HG03060 (cell line): ENCODE measurements at regions not wholly inside any gene's neighbourhood (a gene's known extent, or its start where the extent isn't known, plus 50 kb on each side); places are given as distances from the start of the nearest gene placed in this dataset.
"Not testable (repeated sequence)": the region's sequence is repeated elsewhere in the genome, so short reads cannot be mapped to it uniquely, and the experiment has no call there.

ENCODE experiments used
- ATAC-seq: cut with Tn5 transposase; IDR thresholded peaks from one replicate; pipeline ENCODE4 v1.9.1; 2021; ENCODE audit warnings: low read depth, moderate number of reproducible peaks; ENCODE audit not compliant: unreplicated experiment

DNA sequence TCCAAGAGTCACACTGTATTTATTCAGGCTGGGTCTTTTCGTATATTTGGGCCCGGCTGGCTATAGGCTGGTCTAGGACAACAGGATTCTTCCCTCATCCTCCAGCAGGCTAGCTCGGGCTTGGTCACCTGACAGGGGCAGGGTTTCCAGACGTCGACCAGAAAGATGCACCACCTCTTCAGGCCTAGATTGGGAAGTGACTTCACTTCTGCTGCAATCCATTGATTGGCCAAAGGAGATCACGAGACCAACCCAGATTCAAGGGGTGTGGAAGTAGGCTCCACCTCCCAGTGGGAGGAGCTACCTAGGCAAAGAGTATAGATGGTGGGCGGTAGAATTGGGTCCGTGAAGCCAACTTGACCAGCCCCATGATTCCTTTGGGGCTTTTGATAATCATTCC, 167.5 kb downstream of the GOSR1 start:
- ATAC-seq = not testable (repeated sequence)

- ATAC-seq = not testable (repeated sequence)
Measured at GRCh38 chr17:30644287-30644686, 167.1 kb downstream of the GOSR1 start.

- not testable (repeated sequence) for ATAC-seq
Measured at GRCh38 chr17:30641428-30641827, 164.2 kb downstream of the GOSR1 start.

DNA sequence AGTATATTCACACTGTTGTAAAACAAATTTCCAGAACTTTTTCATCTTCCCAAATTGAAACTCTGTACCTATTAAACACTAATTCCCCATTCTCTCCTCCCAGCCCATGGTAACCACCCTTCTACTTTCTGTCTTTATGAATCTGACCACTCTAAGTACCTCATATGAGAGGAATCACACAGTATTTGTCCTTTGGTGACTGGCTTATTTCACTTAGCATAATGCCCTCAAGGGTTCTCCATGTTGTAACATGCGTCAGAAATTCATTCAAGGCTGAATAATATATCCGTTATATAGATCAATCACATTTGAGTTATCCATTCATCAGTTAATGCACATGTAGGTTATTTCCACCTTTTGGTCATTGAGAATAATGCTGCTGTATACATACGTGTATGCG, 162.2 kb downstream of the GOSR1 start:
- ATAC-seq = not testable (repeated sequence)

DNA sequence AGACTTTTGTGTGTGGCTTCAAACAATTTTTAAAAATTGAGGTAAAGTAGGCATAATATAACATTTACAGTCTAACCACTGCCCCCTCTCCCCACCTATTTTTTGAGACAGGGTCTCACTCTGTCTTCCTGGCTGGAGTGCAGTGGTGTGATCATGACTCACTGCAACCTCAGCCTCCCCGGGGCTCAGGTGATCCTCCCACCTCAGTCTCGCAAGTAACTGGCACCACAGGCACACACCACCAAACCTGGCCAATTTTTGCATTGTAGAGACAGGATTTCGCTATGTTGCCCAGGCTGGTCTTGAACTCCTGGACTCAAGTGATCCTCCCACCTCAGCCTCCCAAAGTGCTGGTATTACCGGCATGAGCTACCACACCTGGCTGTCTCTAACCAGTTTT, 161.8 kb downstream of the GOSR1 start:
- ATAC-seq = not testable (repeated sequence)

GRCh38 chr17:30631651-30632050, 154.4 kb downstream of the GOSR1 start:
- not testable (repeated sequence) for ATAC-seq

- not testable (repeated sequence) for ATAC-seq
Measured at GRCh38 chr17:30625380-30625779, 148.2 kb downstream of the GOSR1 start.

DNA sequence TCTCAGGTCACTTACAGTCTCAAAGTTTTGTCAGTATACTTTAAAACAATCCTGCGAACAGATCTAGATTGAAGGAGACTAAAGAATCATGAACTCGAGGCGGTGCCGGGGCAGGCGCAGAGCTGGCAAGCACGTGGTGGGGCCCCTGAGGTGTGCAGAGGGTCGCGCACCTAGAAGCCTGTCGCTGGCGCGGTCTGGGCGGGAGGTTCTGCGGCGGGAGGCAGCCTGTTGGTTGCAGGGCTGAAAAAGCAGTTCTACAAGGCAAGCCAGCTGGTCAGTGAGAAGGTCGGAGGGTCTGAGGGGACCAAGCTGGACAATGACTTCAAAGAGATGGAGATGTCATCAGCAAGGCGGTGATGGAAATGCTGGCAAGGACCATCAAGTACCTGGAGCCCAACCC, 147.0 kb downstream of the GOSR1 start:
- ATAC-seq = not testable (repeated sequence)

DNA sequence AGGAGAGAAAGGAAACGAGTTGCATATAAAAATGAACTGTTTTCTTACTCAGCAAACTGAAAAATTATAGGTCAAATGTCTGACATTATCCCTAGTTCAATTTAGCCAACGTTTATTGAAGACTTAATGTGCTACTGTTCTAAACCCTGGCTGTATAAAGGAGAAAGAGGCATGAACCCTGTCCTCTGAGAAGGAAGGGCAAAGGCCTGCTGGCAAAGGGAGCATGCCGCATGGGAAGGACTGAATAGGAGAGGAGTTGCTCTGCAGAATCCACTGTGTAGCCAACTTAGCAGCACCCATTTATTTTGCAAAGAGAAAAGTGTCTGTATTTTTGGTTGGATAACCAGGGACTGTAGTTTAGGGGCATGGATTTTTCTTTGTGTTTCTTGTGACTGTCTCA, 132.5 kb downstream of the GOSR1 start:
- not testable (repeated sequence) for ATAC-seq

DNA sequence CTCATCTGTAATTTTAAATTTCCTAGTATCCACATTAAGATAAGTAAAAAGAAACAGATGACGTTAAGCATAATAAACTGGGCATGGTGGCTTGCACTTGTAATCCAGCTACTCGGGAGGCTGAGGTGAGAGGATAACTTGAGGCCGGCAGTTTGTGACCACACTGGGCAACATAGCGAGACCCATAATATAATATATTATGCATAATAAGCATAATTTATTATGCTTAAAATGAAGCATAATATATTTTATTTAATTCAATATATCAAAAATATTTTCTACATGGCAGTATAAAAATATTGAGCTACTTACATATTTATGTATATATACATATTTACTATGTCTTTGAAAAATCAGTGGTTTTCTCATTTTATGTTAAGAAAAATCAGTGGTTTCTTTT, 128.3 kb downstream of the GOSR1 start:
- no peak for ATAC-seq

GRCh38 chr17:30605027-30605426, 127.8 kb downstream of the GOSR1 start:
- ATAC-seq = no peak

DNA sequence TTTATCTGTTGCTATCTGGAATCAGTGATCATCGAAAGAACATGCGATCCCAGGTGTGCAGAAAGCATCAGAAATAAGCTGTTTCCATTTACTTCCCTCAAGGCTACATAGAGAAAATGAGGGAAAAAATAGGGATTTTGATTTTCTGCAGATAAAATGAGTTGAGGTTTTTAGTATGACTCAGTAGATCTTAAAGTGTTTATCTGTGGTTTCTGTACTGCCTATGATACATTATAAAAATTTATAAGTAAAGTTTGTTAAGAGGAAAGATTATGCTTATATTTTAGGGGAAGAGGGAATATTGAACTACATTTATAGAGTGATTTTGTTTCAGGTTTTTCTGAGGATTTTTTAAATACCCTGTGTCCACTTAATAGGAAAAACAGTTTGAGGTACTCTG, 125.2 kb downstream of the GOSR1 start:
- not testable (repeated sequence) for ATAC-seq

GRCh38 chr17:30601984-30602383, 124.8 kb downstream of the GOSR1 start:
- ATAC-seq = not testable (repeated sequence)

GRCh38 chr17:30600830-30601494, 123.8 kb downstream of the GOSR1 start:
- ATAC-seq = no peak

DNA sequence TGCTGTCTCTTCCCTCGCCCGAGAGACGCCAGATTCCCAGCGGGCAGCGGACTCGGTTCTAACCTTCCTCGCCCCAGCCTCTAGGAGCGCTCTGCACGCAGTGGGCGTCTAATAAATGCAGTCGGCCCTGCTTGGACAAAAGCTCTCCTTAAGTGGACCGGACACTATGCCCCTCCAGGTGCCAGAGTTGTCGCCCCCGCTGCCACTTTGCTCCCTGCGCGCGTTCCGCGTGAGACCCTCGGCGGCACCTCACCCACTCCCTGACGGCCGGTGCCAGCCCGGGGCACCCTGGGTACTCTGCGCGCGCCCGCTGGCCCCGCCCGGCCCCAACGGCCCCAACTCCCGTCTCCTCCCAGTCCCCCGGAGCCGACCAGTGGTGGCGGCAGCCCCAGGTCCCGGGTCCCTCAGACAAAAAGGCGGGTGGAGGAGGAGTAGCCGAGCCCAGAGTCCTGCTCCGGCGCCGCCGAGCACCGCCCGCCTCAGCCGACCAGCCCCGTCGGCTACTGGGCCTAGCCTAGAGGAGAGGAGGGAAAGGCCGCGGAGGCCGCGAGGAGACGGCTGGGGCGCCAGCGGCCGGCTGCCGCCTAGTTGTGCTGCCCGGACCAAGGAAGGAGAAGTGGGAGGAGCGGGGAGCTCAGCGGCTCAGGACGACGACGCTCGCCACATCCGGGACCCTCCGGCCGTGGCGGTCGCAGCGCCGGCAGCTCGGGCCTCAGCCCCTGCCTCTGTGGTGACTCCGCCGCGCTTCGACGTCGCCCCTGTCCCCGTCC, 123.0 kb downstream of the GOSR1 start:
- peak; percentile 57 for ATAC-seq

DNA sequence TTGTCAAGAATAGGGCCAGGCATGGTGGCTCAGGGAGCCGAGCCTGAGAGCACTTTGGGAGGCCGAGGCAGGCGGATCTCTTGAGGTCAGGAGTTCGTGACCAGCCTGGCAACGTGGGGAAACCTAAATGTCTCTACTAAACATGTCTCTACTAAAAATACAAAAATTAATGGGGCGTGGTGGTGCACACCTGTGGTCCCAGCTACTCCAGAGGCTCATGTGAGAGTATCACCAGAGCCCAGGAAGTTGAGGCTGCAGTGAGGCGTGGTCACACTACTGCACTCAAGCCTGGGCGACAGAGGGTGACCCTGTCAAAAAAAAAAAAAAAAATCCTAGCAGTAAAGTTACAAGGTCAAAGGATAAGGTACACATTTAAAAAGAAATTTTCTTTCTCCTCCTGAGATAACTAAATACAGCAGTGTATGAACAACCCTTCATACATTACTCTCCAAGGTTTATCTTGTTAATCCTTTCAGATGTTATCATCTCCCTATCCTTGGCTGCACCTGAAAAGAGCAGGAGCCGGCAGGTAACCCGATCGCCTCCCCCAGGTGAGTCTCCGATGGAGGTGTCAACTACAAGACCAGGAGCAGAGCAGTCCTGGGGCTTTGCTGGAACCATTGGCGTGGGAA, 122.3 kb downstream of the GOSR1 start:
- no peak for ATAC-seq

GRCh38 chr17:30597776-30598288, 120.6 kb downstream of the GOSR1 start:
- ATAC-seq = no peak

GRCh38 chr17:30596948-30597775, 120.0 kb downstream of the GOSR1 start:
- ATAC-seq = not testable (repeated sequence)

- not testable (repeated sequence) for ATAC-seq
Measured at GRCh38 chr17:30594953-30595371, 117.8 kb downstream of the GOSR1 start.

DNA sequence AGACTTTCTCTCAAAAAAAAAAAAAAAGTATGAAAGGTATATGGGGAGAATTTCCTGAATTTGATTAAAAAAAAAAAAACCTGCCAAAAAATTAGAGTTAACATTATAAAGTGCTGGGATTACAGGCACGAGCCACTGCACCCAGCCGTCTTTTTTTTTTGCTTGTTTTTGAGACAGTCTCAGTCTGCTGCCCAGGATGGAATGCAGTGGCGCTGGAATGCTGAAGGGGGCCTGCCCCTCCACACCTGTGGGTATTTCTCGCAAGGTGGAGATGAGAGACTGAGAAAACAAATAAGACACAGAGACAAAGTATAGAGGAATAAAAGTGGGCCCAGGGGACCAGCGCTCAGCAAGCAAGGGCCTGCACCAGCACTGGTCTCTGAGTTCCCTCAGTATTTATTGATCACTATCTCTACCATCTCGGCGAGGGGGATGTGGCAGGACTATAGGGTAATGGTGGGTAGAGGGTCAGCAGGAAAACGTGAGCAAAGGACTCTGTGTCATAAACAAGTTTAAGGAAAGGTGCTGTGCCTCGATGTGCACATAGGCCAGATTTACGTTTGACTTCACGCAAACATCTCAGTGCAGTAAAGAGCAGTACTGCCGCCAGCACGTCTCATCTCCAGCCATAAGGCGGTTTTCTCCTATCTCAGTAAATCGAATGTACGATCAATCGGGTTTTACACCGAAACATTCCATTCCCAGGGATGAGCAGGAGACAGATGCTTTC, 117.2 kb downstream of the GOSR1 start:
- no peak for ATAC-seq
